ENCODE measurements at regions not wholly inside any gene's neighbourhood (a gene's known extent, or its start where the extent isn't known, plus 50 kb on each side); places are given as distances from the start of the nearest gene placed in this dataset.
"Not testable (repeated sequence)": the region's sequence is repeated elsewhere in the genome, so short reads cannot be mapped to it uniquely, and the experiment has no call there.

DNA sequence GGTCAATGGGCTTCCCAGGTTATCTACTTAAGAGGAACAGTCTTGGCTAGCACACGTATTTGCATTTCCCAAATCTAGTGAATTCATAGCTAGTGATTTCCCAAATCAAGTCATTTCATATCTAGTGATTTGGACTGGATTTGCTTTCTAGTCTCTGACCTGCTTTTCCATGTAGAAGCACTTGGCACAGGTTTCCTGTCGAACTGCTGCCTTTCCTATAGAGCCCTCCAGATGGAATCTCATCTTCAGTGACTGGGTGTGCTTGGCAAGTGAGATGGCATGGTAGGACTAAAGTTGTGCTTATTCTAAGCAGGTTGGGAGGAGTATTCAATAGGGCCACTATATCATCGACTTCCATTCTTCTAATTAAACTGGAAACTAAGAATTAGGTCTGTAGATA lies 94.7 kb downstream of the CCNG2 start:
- H3K36me3 ChIP-seq = no peaks in the 10 kb centered on the region
- H3K4me3 ChIP-seq = no peak overlapping the region
- H3K4me1 ChIP-seq = no peaks in the 10 kb centered on the region
- H3F3A ChIP-seq (ENCODE audit: low read depth) = no peaks in the 10 kb centered on the region
- H3K27me3 ChIP-seq = peaks cover 14% of the 10 kb centered on the region
- H3K4me3 Mint-ChIP-seq = no peak overlapping the region
- no peak overlapping the region for H3K4me2 ChIP-seq
- peaks cover 10% of the 10 kb centered on the region for H3K27me3 Mint-ChIP-seq (ENCODE audit: insufficient read depth, low read depth)
- H3K9me3 Mint-ChIP-seq = no peaks in the 10 kb centered on the region
- H3K27ac ChIP-seq = no peak overlapping the region
- H3K79me2 ChIP-seq (ENCODE audit: low read depth) = no peaks in the 10 kb centered on the region
- H3K36me3 Mint-ChIP-seq = no peaks in the 10 kb centered on the region
- no peak overlapping the region for H2AFZ ChIP-seq (replicated peaks)
- no peaks in the 10 kb centered on the region for H4K20me1 ChIP-seq (ENCODE audit: low read depth)
- TF ChIP-seq EZH2phosphoT487 (IDR thresholded peaks at IDR 0.05) (no peak), EZH2 (IDR thresholded peaks at IDR 0.05) (no peak)
- TF ChIP-seq, protein P1, sequence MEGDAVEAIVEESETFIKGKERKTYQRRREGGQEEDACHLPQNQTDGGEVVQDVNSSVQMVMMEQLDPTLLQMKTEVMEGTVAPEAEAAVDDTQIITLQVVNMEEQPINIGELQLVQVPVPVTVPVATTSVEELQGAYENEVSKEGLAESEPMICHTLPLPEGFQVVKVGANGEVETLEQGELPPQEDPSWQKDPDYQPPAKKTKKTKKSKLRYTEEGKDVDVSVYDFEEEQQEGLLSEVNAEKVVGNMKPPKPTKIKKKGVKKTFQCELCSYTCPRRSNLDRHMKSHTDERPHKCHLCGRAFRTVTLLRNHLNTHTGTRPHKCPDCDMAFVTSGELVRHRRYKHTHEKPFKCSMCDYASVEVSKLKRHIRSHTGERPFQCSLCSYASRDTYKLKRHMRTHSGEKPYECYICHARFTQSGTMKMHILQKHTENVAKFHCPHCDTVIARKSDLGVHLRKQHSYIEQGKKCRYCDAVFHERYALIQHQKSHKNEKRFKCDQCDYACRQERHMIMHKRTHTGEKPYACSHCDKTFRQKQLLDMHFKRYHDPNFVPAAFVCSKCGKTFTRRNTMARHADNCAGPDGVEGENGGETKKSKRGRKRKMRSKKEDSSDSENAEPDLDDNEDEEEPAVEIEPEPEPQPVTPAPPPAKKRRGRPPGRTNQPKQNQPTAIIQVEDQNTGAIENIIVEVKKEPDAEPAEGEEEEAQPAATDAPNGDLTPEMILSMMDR (IDR thresholded peaks at IDR 0.05) = no peak
- DNase-seq (ENCODE audit: low spot score) = no peak
- H3K9ac ChIP-seq = no peak overlapping the region
- H3K4me1 Mint-ChIP-seq = no peaks in the 10 kb centered on the region
- no peak overlapping the region for H3K27ac Mint-ChIP-seq
- H3K9me3 ChIP-seq (ENCODE audit: low read depth) = no peaks in the 10 kb centered on the region

DNA sequence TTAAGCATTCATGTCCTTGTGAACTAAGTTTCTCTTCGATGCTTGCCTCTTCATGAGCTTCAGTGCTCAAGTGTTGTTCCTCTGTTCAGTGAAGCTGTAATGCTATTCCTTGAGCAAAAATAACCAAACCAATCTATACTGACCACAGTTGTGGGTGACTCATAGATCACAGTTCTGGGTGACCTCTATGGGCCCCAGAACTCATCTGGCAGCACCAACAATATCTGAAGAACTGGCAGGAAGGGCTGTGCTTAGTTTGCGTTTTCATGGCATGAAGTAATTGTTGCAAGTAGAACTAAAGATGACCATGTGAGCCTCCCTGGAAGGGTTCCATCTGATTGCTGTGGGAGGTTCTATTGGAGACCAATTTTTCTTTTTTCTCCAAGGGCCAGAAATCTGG lies 106.2 kb downstream of the CCNG2 start:
- Histone ChIP-seq H3K4me2 (no peak overlapping the region), H3K4me3 (no peak overlapping the region), H2AFZ (replicated peaks) (no peak overlapping the region), H3K9me3 (ENCODE audit: low read depth) (no peaks in the 10 kb centered on the region), H3K9ac (no peak overlapping the region), H3K36me3 (no peaks in the 10 kb centered on the region), H3K27ac (no peak overlapping the region), H3K27me3 (no peaks in the 10 kb centered on the region), H3F3A (ENCODE audit: low read depth) (no peaks in the 10 kb centered on the region), H4K20me1 (ENCODE audit: low read depth) (no peaks in the 10 kb centered on the region), H3K4me1 (no peaks in the 10 kb centered on the region), H3K79me2 (ENCODE audit: low read depth) (no peaks in the 10 kb centered on the region)
- no peak for DNase-seq (ENCODE audit: low spot score)
- Mint-ChIP-seq H3K27me3 (ENCODE audit: insufficient read depth, low read depth) (peaks cover 2% of the 10 kb centered on the region), H3K27ac (no peak overlapping the region), H3K36me3 (no peaks in the 10 kb centered on the region), H3K4me1 (no peaks in the 10 kb centered on the region), H3K9me3 (peaks cover 8% of the 10 kb centered on the region), H3K4me3 (no peak overlapping the region)
- no peak for TF ChIP-seq EZH2phosphoT487 (IDR thresholded peaks at IDR 0.05)

DNA sequence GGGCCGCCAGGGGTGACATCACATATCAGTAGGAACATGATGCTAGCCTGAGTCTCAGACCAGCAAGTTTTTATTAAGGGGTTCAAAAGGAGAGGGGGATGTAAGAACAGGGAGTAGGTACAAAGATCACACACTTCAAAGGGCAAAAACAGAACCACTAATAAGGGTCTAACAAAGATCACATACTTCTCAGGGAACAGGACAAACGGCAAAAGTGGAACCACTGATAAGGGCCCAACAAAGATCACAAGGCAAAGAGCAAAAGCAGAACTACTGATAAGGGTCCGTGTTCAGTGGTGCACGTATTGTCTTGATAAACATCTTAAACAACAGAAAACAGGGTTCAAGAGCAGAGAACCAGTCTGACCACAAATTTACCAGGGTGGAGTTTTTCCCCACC lies 107.0 kb downstream of the CCNG2 start:
- H3K79me2 ChIP-seq (ENCODE audit: low read depth); H3K27me3 Mint-ChIP-seq (ENCODE audit: insufficient read depth, low read depth); H3K9ac ChIP-seq; H3K4me1 ChIP-seq; H3F3A ChIP-seq (ENCODE audit: low read depth); H4K20me1 ChIP-seq (ENCODE audit: low read depth); H3K36me3 ChIP-seq; H3K4me3 ChIP-seq; DNase-seq (ENCODE audit: low spot score); H3K4me3 Mint-ChIP-seq; H3K27ac ChIP-seq; H3K9me3 Mint-ChIP-seq; H3K4me2 ChIP-seq; H3K4me1 Mint-ChIP-seq; H3K9me3 ChIP-seq (ENCODE audit: low read depth); H2AFZ ChIP-seq (replicated peaks); H3K36me3 Mint-ChIP-seq; H3K27me3 ChIP-seq; H3K27ac Mint-ChIP-seq: not testable (repeated sequence)

DNA sequence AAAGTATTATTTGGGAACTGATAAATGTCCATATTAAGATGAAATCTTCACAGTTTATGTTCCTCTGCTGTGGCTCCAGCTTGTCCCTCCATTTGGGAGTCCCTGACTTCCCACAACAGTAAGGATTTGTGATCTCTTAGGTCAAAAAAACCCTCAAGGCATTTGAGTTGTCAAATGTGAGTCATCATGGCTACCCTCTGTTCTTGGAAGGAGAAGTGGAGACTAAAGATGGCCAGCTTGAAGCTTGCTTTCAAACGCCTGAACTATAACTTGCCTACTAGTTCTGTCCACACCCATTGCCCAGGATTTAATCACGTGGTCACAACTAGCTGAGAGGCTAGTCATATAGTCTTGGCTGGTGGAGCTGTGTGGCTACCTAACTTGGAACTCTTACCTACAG lies 107.8 kb downstream of the CCNG2 start:
- Mint-ChIP-seq H3K27ac (no peak overlapping the region), H3K4me1 (no peaks in the 10 kb centered on the region), H3K27me3 (ENCODE audit: insufficient read depth, low read depth) (peaks cover 3% of the 10 kb centered on the region), H3K9me3 (peaks cover 7% of the 10 kb centered on the region), H3K4me3 (no peak overlapping the region), H3K36me3 (no peaks in the 10 kb centered on the region)
- Histone ChIP-seq H3K4me2 (no peak overlapping the region), H3K4me3 (no peak overlapping the region), H4K20me1 (ENCODE audit: low read depth) (no peaks in the 10 kb centered on the region), H3K36me3 (no peaks in the 10 kb centered on the region), H3K4me1 (no peaks in the 10 kb centered on the region), H3K9ac (no peak overlapping the region), H3F3A (ENCODE audit: low read depth) (no peaks in the 10 kb centered on the region), H3K9me3 (ENCODE audit: low read depth) (no peaks in the 10 kb centered on the region), H3K79me2 (ENCODE audit: low read depth) (no peaks in the 10 kb centered on the region), H3K27me3 (no peaks in the 10 kb centered on the region), H3K27ac (no peak overlapping the region), H2AFZ (replicated peaks) (no peak overlapping the region)
- no peak for DNase-seq (ENCODE audit: low spot score)
- TF ChIP-seq, protein P1 (IDR thresholded peaks at IDR 0.05) = no peak
